GM12878 (cell line): ENCODE measurements at regions not wholly inside any gene's neighbourhood (a gene's known extent, or its start where the extent isn't known, plus 50 kb on each side); places are given as distances from the start of the nearest gene placed in this dataset.

Experiments
- ATAC-seq: fragments of 200-7000 bp; cut with Tn5 transposase; 3 replicates; pipeline ENCODE4 v1.9.1; 2020; ENCODE audit warnings: mild to moderate bottlenecking, moderate library complexity
- BruUV-seq: library from RNA; stranded (reverse); fragments of 400-500 nt; replicated peaks from 2 replicates; lab custom pipeline; 2021; lab: Mats Ljungman, UMichigan
- CTCF ChIA-PET: fragments of 300-600 bp; sonication (Branson Sonifier 250); formaldehyde crosslinking; extraction: SDS; loops from one replicate; lab custom pipeline; 2021; ENCODE audit warnings: inconsistent platforms; lab: Yijun Ruan, JAX
- POLR2A ChIA-PET: fragments of 350-600 bp; formaldehyde crosslinking; extraction: SDS; loops from one replicate; lab custom pipeline; 2021; ENCODE audit warnings: inconsistent platforms; lab: Charles Lee
- RAD21 ChIA-PET: fragments of 300-600 bp; sonication (Branson Sonifier 250); formaldehyde crosslinking; loops from one replicate; lab custom pipeline; 2023; ENCODE audit warnings: antibody characterized with exemption; ENCODE audit not compliant: unreplicated experiment; lab: Charles Lee
- SMC1A ChIA-PET: fragments of 300-600 bp; sonication (Branson Sonifier 250); formaldehyde crosslinking; loops from one replicate; lab custom pipeline; 2023; ENCODE audit not compliant: unreplicated experiment, uncharacterized antibody; lab: Charles Lee
- DNase-seq: peaks from one replicate; pipeline ENCODE4 v3.0.0-alpha.2; 2011; ENCODE audit warnings: low read depth, low spot score
- FAIRE-seq: peaks from 3 replicates; lab custom pipeline; 2011; peaks lifted over from hg19 to GRCh38; lab: Jason Lieb, UNC
- H2AFZ ChIP-seq: 2 replicates; pipeline ENCODE4 v1.6.0; 2011; ENCODE audit warnings: low read depth, low read length, control low read depth; ENCODE audit not compliant: control insufficient read depth
- H3K27ac ChIP-seq: 2 replicates; pipeline ENCODE4 v1.5.1; 2011; ENCODE audit warnings: control low read depth; ENCODE audit not compliant: control insufficient read depth, insufficient read depth
- H3K27me3 ChIP-seq, 2 experiments: replicated peaks in 1 of 2; 2 replicates each; pipeline versions ENCODE4 v1.6.0 to v1.6.1; 2011; ENCODE audit warnings: low read length in 1 of 2; ENCODE audit not compliant: control insufficient read depth in 2 of 2, insufficient read depth in 2 of 2
- H3K36me3 ChIP-seq, 2 experiments: 2 replicates each; pipeline ENCODE4 v1.5.1; 2011; ENCODE audit warnings: low read length in 1 of 2; ENCODE audit not compliant: control insufficient read depth in 2 of 2, insufficient read depth in 2 of 2
- H3K4me1 ChIP-seq: 2 replicates; pipeline ENCODE4 v1.6.1; 2011; ENCODE audit warnings: mild to moderate bottlenecking, low read length, moderate library complexity, mixed read lengths; ENCODE audit not compliant: control insufficient read depth, insufficient read depth
- H3K4me2 ChIP-seq: 2 replicates; pipeline ENCODE4 v1.6.0; 2011; ENCODE audit warnings: control low read depth; ENCODE audit not compliant: control insufficient read depth, insufficient read depth
- H3K4me3 ChIP-seq: fragments of 200-600 bp; sonication (generic); 2 replicates; pipeline ENCODE4 v1.5.1; 2016
- H3K79me2 ChIP-seq: 2 replicates; pipeline ENCODE4 v1.6.0; 2011; ENCODE audit warnings: low read length; ENCODE audit not compliant: control insufficient read depth, insufficient read depth
- H3K9ac ChIP-seq: 2 replicates; pipeline ENCODE4 v1.8.0; 2011; ENCODE audit warnings: low read length, control low read depth, mixed read lengths; ENCODE audit not compliant: control insufficient read depth, insufficient read depth
- H3K9me3 ChIP-seq: replicated peaks from 3 replicates; pipeline ENCODE4 v1.5.1; 2011; ENCODE audit warnings: mild to moderate bottlenecking, low read length; ENCODE audit not compliant: control insufficient read depth, insufficient read depth
- H4K20me1 ChIP-seq: 2 replicates; pipeline ENCODE4 v1.6.0; 2011; ENCODE audit not compliant: control insufficient read depth, insufficient read depth
- LARP7 ChIP-seq: fragments of 450-650 bp; IDR thresholded peaks from 2 replicates; pipeline ENCODE4 v1.6.1; 2017; ENCODE audit warnings: mild to moderate bottlenecking
- NRF1 ChIP-seq: conservative IDR thresholded peaks from 2 replicates; pipeline ENCODE4 v1.6.1; 2011; ENCODE audit warnings: mild to moderate bottlenecking, low read depth, low read length, improper control_type of control experiment
- RAD51 ChIP-seq: fragments of 450-650 bp; IDR thresholded peaks from 2 replicates; pipeline ENCODE4 v1.6.1; 2016; ENCODE audit warnings: moderate library complexity, mild to moderate bottlenecking, inconsistent platforms
- TCF3 ChIP-seq: IDR thresholded peaks from 2 replicates; pipeline ENCODE4 v1.6.1; 2012; ENCODE audit warnings: low read depth, mild to moderate bottlenecking, low read length, borderline replicate concordance; ENCODE audit not compliant: insufficient read depth
- in situ Hi-C: fragments of 300-500 bp; cut with MboI; formaldehyde crosslinking; loops from 9 replicates; pipeline ENCODE4 v1.14.3; 2018; ENCODE audit warnings: mixed read lengths
- intact Hi-C: fragments of 100-400 bp; cut with micrococcal nuclease; formaldehyde crosslinking; loops from one replicate; pipeline ENCODE4 v1.14.2; 2022; ENCODE audit not compliant: unreplicated experiment
- TF ChIP-seq, protein P1 (sequence below): IDR thresholded peaks from 2 replicates; pipeline ENCODE4 v1.6.1; 2012; ENCODE audit warnings: mild to moderate bottlenecking, low read depth, low read length

DNA sequence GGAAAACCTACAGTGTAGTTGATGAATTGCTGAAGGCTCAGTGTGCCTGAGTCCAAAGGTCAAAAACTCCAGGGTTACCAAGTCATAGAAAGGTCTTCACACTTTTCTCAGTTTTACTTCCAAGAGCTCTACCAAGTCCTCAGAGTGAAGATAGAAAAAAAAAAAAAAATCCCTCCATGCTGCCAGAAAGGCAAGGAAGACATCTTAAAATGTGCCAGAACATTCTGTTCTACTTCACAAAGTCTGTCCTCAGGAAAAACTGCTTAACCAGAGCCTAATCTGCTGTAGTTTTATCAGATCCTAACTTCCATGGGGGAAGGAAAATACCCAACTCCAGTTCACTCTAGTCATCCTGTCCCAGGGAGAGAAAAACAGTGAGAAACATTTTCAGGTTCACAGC, 175.6 kb upstream of the CDH11 start:
- Histone ChIP-seq H3K27ac (no peak overlapping the region), H3K79me2 (no peaks in the 10 kb centered on the region), H3K4me1 (no peaks in the 10 kb centered on the region), H3K4me3 (no peak overlapping the region), H4K20me1 (no peaks in the 10 kb centered on the region), H2AFZ (no peak overlapping the region), H3K36me3 (no peaks in the 10 kb centered on the region), H3K9ac (no peak overlapping the region)
- ChIA-PET POLR2A (no interaction called here), RAD21 (no interaction called here)
- ATAC-seq (no peak), DNase-seq (no peak)
- intact Hi-C loops = no loop called here
- in situ Hi-C loops = no loop called here
- BruUV-seq = no TSS peak
- TF ChIP-seq RAD51 (no peak), TCF3 (no peak), LARP7 (no peak), NRF1 (no peak)
- TF ChIP-seq, protein P1, sequence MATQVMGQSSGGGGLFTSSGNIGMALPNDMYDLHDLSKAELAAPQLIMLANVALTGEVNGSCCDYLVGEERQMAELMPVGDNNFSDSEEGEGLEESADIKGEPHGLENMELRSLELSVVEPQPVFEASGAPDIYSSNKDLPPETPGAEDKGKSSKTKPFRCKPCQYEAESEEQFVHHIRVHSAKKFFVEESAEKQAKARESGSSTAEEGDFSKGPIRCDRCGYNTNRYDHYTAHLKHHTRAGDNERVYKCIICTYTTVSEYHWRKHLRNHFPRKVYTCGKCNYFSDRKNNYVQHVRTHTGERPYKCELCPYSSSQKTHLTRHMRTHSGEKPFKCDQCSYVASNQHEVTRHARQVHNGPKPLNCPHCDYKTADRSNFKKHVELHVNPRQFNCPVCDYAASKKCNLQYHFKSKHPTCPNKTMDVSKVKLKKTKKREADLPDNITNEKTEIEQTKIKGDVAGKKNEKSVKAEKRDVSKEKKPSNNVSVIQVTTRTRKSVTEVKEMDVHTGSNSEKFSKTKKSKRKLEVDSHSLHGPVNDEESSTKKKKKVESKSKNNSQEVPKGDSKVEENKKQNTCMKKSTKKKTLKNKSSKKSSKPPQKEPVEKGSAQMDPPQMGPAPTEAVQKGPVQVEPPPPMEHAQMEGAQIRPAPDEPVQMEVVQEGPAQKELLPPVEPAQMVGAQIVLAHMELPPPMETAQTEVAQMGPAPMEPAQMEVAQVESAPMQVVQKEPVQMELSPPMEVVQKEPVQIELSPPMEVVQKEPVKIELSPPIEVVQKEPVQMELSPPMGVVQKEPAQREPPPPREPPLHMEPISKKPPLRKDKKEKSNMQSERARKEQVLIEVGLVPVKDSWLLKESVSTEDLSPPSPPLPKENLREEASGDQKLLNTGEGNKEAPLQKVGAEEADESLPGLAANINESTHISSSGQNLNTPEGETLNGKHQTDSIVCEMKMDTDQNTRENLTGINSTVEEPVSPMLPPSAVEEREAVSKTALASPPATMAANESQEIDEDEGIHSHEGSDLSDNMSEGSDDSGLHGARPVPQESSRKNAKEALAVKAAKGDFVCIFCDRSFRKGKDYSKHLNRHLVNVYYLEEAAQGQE = no peak
- TF ChIP-seq, all 136 proteins: peak for 0
- Histone ChIP-seq H3K9me3 (no peaks in the 10 kb centered on the region), H3K27me3 (no peaks in the 10 kb centered on the region), H3K4me2 (no peak overlapping the region)
- FAIRE-seq = no peak
- ChIA-PET SMC1A (interaction anchor here (0.9 to 1.3 kb wide), 2 partner anchors 13 to 27 kb away, joined by 3 to 5 read pairs; no protein-coding TSS in a partner anchor), CTCF (interaction anchor here (1.4 kb wide), 1 partner anchor 14 kb away, joined by 3 read pairs; no protein-coding TSS in a partner anchor)
